ENCODE measurements at regions not wholly inside any gene's neighbourhood (a gene's known extent, or its start where the extent isn't known, plus 50 kb on each side); places are given as distances from the start of the nearest gene placed in this dataset.
A peak's percentile ranks its signal among the peaks of the same experiment; 100 is the strongest.
"Not testable (repeated sequence)": the region's sequence is repeated elsewhere in the genome, so short reads cannot be mapped to it uniquely, and the experiment has no call there.

DNA sequence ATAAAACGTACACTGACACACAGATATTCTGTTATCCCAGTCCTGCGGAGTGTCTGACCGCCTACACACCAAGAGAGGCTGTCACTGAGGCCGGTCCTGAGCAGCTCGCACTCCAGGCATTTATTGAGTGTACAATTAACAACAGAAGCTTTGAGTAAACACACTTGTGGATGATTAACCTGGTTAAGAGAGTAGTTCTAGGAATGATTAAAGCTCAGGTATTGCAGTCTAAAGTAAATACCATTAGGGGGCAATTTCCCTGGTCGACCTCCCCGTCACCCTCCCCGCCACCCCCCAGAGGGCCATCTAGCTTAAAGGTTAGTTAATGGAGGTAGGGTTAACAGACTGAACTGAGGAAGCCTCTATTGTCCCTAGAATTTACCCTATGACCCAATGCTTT is 1278.5 kb downstream of the NSUN3 start:
- Mint-ChIP-seq H3K4me1 (ENCODE audit: low read depth, unreplicated experiment) (peaks cover 30% of the 10 kb centered on the region), H3K27ac (ENCODE audit: unreplicated experiment) (no peak overlapping the region), H3K4me3 (ENCODE audit: unreplicated experiment) (peak overlapping the region; percentile 19), H3K27me3 (ENCODE audit: insufficient read depth, unreplicated experiment) (no peaks in the 10 kb centered on the region), H3K9me3 (ENCODE audit: unreplicated experiment) (no peaks in the 10 kb centered on the region), H3K36me3 (ENCODE audit: insufficient read depth, unreplicated experiment) (no peaks in the 10 kb centered on the region)
- Histone ChIP-seq H3K36me3 (ENCODE audit: control insufficient read depth, insufficient read depth, low read length) (no peaks in the 10 kb centered on the region), H3K4me3 (ENCODE audit: low read depth, low read length) (no peak overlapping the region), H3K27me3 (replicated peaks; ENCODE audit: control insufficient read depth, insufficient read depth, low read length) (no peaks in the 10 kb centered on the region), H3K9me3 (no peaks in the 10 kb centered on the region), H3K4me1 (peaks cover 43% of the 10 kb centered on the region)
- ChIA-PET CTCF (interaction anchor here (1.1 kb wide), 1 partner anchor 374 kb away, joined by 5 read pairs; no protein-coding TSS in a partner anchor), POLR2A (interaction anchor here (0.7 kb wide), 1 partner anchor 10 kb away, joined by 6 read pairs; no protein-coding TSS in a partner anchor)
- no TSS peak for BruUV-seq (replicated peaks)
- TF ChIP-seq, protein P1, sequence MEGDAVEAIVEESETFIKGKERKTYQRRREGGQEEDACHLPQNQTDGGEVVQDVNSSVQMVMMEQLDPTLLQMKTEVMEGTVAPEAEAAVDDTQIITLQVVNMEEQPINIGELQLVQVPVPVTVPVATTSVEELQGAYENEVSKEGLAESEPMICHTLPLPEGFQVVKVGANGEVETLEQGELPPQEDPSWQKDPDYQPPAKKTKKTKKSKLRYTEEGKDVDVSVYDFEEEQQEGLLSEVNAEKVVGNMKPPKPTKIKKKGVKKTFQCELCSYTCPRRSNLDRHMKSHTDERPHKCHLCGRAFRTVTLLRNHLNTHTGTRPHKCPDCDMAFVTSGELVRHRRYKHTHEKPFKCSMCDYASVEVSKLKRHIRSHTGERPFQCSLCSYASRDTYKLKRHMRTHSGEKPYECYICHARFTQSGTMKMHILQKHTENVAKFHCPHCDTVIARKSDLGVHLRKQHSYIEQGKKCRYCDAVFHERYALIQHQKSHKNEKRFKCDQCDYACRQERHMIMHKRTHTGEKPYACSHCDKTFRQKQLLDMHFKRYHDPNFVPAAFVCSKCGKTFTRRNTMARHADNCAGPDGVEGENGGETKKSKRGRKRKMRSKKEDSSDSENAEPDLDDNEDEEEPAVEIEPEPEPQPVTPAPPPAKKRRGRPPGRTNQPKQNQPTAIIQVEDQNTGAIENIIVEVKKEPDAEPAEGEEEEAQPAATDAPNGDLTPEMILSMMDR (IDR thresholded peaks at IDR 0.05; ENCODE audit: insufficient read depth in 1 of 2, low read depth in 1 of 2, low read length in 1 of 2, severe bottlenecking in 1 of 2, unreplicated experiment in 1 of 2), result no peak
- peak; percentile 57 to 85 for DNase-seq
- intact Hi-C loops (cut with micrococcal nuclease; ENCODE audit: unreplicated experiment), result loop anchor here (1.0 to 2.0 kb wide), 2 partner anchors 67 to 381 kb away; no protein-coding TSS in a partner anchor

DNA sequence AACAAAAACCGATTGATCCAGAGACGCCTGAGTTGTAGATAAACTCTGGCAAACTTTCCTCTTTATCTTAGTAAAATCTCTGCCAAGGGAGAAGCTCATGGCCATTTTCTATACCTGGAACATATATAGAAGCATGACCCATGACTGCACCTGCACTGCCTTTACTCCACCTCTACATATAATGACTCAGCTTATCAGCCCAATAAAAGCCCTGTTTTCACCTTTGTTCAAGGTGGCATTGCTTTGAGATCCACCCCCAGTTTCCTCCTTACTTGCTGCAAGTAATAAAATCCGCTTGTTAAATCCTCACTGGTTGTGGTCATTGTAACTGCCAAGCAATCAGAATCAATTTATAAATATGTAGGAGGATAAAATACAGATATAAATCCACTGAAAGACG is 1280.4 kb downstream of the NSUN3 start:
- peak overlapping the region; percentile 47 for H3K27ac Mint-ChIP-seq (ENCODE audit: unreplicated experiment)
- ChIA-PET CTCF (no interaction called here), POLR2A (no interaction called here)
- TF ChIP-seq, protein P1 (IDR thresholded peaks at IDR 0.05; ENCODE audit: insufficient read depth in 1 of 2, low read depth in 1 of 2, low read length in 1 of 2, severe bottlenecking in 1 of 2, unreplicated experiment in 1 of 2), result no peak
- H3K4me1 Mint-ChIP-seq (ENCODE audit: low read depth, unreplicated experiment), result peaks cover 40% of the 10 kb centered on the region
- no peak for DNase-seq
- H3K4me3 ChIP-seq (ENCODE audit: low read depth, low read length), result no peak overlapping the region
- no peaks in the 10 kb centered on the region for H3K36me3 ChIP-seq (ENCODE audit: control insufficient read depth, insufficient read depth, low read length)
- no peaks in the 10 kb centered on the region for H3K9me3 ChIP-seq
- BruUV-seq (replicated peaks), result no TSS peak
- H3K4me3 Mint-ChIP-seq (ENCODE audit: unreplicated experiment), result peak overlapping the region; percentile 14
- H3K36me3 Mint-ChIP-seq (ENCODE audit: insufficient read depth, unreplicated experiment), result no peaks in the 10 kb centered on the region
- H3K27me3 Mint-ChIP-seq (ENCODE audit: insufficient read depth, unreplicated experiment), result no peaks in the 10 kb centered on the region
- H3K27me3 ChIP-seq (replicated peaks; ENCODE audit: control insufficient read depth, insufficient read depth, low read length), result no peaks in the 10 kb centered on the region
- peaks cover 52% of the 10 kb centered on the region for H3K4me1 ChIP-seq
- intact Hi-C loops (cut with micrococcal nuclease; ENCODE audit: unreplicated experiment), result no loop called here
- no peaks in the 10 kb centered on the region for H3K9me3 Mint-ChIP-seq (ENCODE audit: unreplicated experiment)

DNA sequence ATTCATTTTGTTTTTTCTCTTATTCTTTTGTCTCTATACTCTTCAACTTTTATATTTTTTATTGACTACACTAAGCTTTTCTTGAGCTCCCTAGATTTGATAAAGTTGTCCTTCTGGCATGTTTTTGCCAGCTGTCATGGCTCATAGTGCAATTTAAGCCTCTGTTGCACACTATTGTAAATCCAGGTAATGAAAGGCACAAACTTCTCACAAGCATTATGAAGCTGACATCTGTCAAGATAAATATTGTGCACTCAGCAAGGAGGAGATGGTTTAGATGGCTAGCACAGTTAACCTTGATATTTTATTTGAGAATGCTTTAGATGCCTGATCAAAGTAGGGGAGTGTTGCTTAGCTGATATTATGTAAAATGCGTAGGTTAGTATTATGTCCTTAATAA is 1280.9 kb downstream of the NSUN3 start:
- peaks cover 44% of the 10 kb centered on the region for H3K4me1 Mint-ChIP-seq (ENCODE audit: low read depth, unreplicated experiment)

DNA sequence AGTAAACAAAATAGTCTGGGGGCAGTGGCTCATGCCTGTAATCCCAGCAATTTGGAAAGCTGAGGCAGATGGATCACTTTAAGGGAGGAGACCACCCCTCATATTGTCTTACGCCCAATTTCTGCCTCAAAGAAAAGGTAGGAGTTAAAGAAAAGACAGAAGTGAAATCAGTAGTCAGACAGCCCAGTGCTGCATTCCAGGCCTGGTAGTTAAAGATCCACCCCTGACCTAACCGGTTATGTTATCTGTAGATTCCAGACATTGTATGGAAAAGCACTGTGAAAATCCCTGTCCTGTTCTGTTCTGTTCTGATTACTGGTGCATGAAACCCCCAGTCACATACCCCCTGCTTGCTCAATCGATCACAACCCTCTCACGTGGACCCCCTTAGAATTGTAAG is 1285.1 kb downstream of the NSUN3 start:
- peak overlapping the region; percentile 89 for H3K27ac Mint-ChIP-seq (ENCODE audit: unreplicated experiment)
- peak overlapping the region; percentile 60 for H3K4me3 Mint-ChIP-seq (ENCODE audit: unreplicated experiment)
- intact Hi-C loops (cut with micrococcal nuclease; ENCODE audit: unreplicated experiment), result loop anchor here (1.0 kb wide), 1 partner anchor 8 kb away; no protein-coding TSS in a partner anchor
- DNase-seq, result peak; percentile 55 to 65
- H3K9me3 Mint-ChIP-seq (ENCODE audit: unreplicated experiment); CTCF ChIA-PET; H3K9me3 ChIP-seq; H3K27me3 ChIP-seq (replicated peaks; ENCODE audit: control insufficient read depth, insufficient read depth, low read length); POLR2A ChIA-PET; H3K36me3 ChIP-seq (ENCODE audit: control insufficient read depth, insufficient read depth, low read length); H3K27me3 Mint-ChIP-seq (ENCODE audit: insufficient read depth, unreplicated experiment); H3K36me3 Mint-ChIP-seq (ENCODE audit: insufficient read depth, unreplicated experiment); H3K4me3 ChIP-seq (ENCODE audit: low read depth, low read length); BruUV-seq (replicated peaks): not testable (repeated sequence)
- H3K4me1 Mint-ChIP-seq (ENCODE audit: low read depth, unreplicated experiment), result peaks cover 24% of the 10 kb centered on the region
- peaks cover 50% of the 10 kb centered on the region for H3K4me1 ChIP-seq

More for the DNA sequence above, 1280.9 kb downstream of the NSUN3 start:
- TF ChIP-seq, protein P1 (IDR thresholded peaks at IDR 0.05; ENCODE audit: insufficient read depth in 1 of 2, low read depth in 1 of 2, low read length in 1 of 2, severe bottlenecking in 1 of 2, unreplicated experiment in 1 of 2), result no peak
- DNase-seq, result no peak
- no peaks in the 10 kb centered on the region for H3K27me3 ChIP-seq (replicated peaks; ENCODE audit: control insufficient read depth, insufficient read depth, low read length)
- Mint-ChIP-seq H3K27ac (ENCODE audit: unreplicated experiment) (peak overlapping the region; percentile 47), H3K36me3 (ENCODE audit: insufficient read depth, unreplicated experiment) (no peaks in the 10 kb centered on the region), H3K4me3 (ENCODE audit: unreplicated experiment) (no peak overlapping the region), H3K9me3 (ENCODE audit: unreplicated experiment) (no peaks in the 10 kb centered on the region), H3K27me3 (ENCODE audit: insufficient read depth, unreplicated experiment) (no peaks in the 10 kb centered on the region)
- no peak overlapping the region for H3K4me3 ChIP-seq (ENCODE audit: low read depth, low read length)
- POLR2A ChIA-PET, result no interaction called here
- intact Hi-C loops (cut with micrococcal nuclease; ENCODE audit: unreplicated experiment), result no loop called here
- no TSS peak for BruUV-seq (replicated peaks)
- H3K36me3 ChIP-seq (ENCODE audit: control insufficient read depth, insufficient read depth, low read length), result no peaks in the 10 kb centered on the region
- CTCF ChIA-PET, result no interaction called here
- no peaks in the 10 kb centered on the region; the same call in 1 of the 2 replicates for H3K9me3 ChIP-seq
- H3K4me1 ChIP-seq, result peaks cover 57% of the 10 kb centered on the region

Data from Caco-2 (cell line).